Memory B cell (primary cell): ENCODE measurements at regions not wholly inside any gene's neighbourhood (a gene's known extent, or its start where the extent isn't known, plus 50 kb on each side); places are given as distances from the start of the nearest gene placed in this dataset.
"Not testable (repeated sequence)": the region's sequence is repeated elsewhere in the genome, so short reads cannot be mapped to it uniquely, and the experiment has no call there.

Experiments used
- ATAC-seq: fragments of 150-1000 bp; cut with Tn5 transposase; 2 replicates; pipeline ENCODE4 v1.10.0; 2021; ENCODE audit warnings: low read depth, mild to moderate bottlenecking, moderate library complexity
- DNase-seq, 2 donors: peaks; one replicate each; pipeline ENCODE4 v3.0.0; 2022; ENCODE audit warnings: low spot score in 2 of 2
- H3K27ac Mint-ChIP-seq: one replicate; pipeline ENCODE4 v1.8.0; 2022; ENCODE audit warnings: mild to moderate bottlenecking, moderate library complexity, mixed read lengths
- H3K27me3 Mint-ChIP-seq: one replicate; pipeline ENCODE4 v1.8.0; 2022; ENCODE audit warnings: mixed read lengths
- H3K36me3 Mint-ChIP-seq: one replicate; pipeline ENCODE4 v1.8.0; 2022; ENCODE audit warnings: mild to moderate bottlenecking, mixed read lengths
- H3K4me1 Mint-ChIP-seq: one replicate; pipeline ENCODE4 v1.8.0; 2022; ENCODE audit warnings: mixed read lengths
- H3K4me3 Mint-ChIP-seq: one replicate; pipeline ENCODE4 v1.8.0; 2022; ENCODE audit warnings: mild to moderate bottlenecking, moderate library complexity, mixed read lengths
- H3K9me3 Mint-ChIP-seq: one replicate; pipeline ENCODE4 v1.8.0; 2022; ENCODE audit warnings: mixed read lengths

DNA sequence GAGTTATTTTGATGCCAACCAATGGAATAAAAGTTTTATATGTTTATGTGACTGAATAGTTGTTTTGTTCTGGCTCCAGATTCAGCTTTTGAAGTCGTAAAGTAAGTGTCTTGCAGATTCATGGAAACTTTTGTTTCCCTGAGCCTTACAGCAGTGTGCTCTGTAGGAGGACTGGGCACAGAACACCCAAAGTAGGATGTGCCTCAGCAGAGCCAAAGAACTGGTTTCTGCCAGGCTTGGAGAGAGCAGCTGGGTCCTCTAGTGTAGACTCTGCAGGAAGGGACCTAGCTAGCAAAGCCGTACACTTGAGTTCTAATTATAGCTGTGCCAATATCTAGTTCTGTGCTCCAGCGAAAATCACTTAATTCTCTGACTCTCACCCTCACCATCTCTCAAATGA, 261.2 kb upstream of the DNAJC19 start:
- Mint-ChIP-seq H3K36me3 (no peaks in the 10 kb centered on the region), H3K27ac (no peak overlapping the region), H3K4me1 (no peaks in the 10 kb centered on the region), H3K4me3 (no peak overlapping the region), H3K27me3 (no peaks in the 10 kb centered on the region), H3K9me3 (no peaks in the 10 kb centered on the region)
- ATAC-seq (no peak), DNase-seq (no peak)

DNA sequence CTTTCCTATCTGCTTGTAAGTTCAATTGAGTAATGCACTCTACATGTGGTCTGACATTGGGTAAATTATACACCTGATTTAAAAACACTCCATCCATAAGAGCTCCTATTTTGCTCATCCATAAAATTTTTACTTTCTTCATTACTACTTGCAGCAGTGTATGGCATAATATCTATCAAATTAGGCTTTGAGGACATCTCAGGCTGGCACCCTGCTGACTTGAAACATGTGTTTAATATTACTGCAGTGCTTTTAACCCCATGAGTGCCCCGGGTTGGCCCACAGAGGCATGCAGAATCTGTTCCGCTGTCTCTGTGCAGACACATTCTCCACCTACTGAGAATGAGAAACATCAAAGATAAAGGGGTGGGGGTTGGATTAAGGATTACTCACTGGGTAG, 249.9 kb upstream of the DNAJC19 start:
- Mint-ChIP-seq H3K36me3 (no peaks in the 10 kb centered on the region), H3K4me3 (no peak overlapping the region), H3K9me3 (peaks cover 2% of the 10 kb centered on the region), H3K4me1 (no peaks in the 10 kb centered on the region), H3K27me3 (peaks cover 2% of the 10 kb centered on the region), H3K27ac (no peak overlapping the region)
- no peak for DNase-seq
- no peak for ATAC-seq

- Mint-ChIP-seq H3K9me3 (peaks cover 6% of the 10 kb centered on the region), H3K4me3 (no peak overlapping the region), H3K27me3 (peaks cover 1% of the 10 kb centered on the region), H3K36me3 (no peaks in the 10 kb centered on the region), H3K27ac (no peak overlapping the region), H3K4me1 (no peaks in the 10 kb centered on the region)
- DNase-seq, result no peak
- ATAC-seq, result no peak
Observed at GRCh38 chr3:181230258-181230657, 240.7 kb upstream of the DNAJC19 start.

- Mint-ChIP-seq H3K4me3 (no peak overlapping the region), H3K9me3 (no peaks in the 10 kb centered on the region), H3K27ac (no peak overlapping the region), H3K27me3 (peaks cover 6% of the 10 kb centered on the region), H3K36me3 (no peaks in the 10 kb centered on the region), H3K4me1 (no peaks in the 10 kb centered on the region)
- ATAC-seq (no peak), DNase-seq (no peak)
Observed at GRCh38 chr3:181213347-181213746, 223.8 kb upstream of the DNAJC19 start.

DNA sequence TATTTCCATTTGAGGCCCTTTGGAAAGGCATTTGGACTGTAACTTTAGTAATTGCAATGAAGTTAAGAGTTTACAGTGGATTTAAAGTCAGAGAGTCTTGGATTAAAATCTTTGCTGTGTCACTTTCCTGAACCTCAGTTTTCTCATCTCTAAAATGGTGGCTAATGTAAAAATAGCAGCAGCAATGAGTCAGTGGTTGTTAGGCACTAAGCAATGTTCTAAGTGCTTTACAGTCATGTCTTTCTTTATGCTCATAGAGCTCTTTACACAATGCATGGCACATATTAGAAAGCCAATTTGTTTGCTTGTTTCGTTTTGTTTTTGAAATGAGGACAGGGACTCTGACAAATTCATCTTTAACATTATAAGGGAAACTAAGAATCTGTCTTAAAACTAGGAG, 222.7 kb upstream of the DNAJC19 start:
- no peak for DNase-seq
- no peak for ATAC-seq
- Mint-ChIP-seq H3K9me3 (no peaks in the 10 kb centered on the region), H3K36me3 (no peaks in the 10 kb centered on the region), H3K27me3 (peaks cover 6% of the 10 kb centered on the region), H3K4me3 (no peak overlapping the region), H3K27ac (no peak overlapping the region), H3K4me1 (no peaks in the 10 kb centered on the region)

GRCh38 chr3:181210275-181210674, 220.7 kb upstream of the DNAJC19 start:
- Mint-ChIP-seq H3K27ac (no peak overlapping the region), H3K9me3 (no peaks in the 10 kb centered on the region), H3K4me1 (no peaks in the 10 kb centered on the region), H3K4me3 (no peak overlapping the region), H3K27me3 (peaks cover 3% of the 10 kb centered on the region), H3K36me3 (no peaks in the 10 kb centered on the region)
- ATAC-seq (no peak), DNase-seq (no peak)

DNA sequence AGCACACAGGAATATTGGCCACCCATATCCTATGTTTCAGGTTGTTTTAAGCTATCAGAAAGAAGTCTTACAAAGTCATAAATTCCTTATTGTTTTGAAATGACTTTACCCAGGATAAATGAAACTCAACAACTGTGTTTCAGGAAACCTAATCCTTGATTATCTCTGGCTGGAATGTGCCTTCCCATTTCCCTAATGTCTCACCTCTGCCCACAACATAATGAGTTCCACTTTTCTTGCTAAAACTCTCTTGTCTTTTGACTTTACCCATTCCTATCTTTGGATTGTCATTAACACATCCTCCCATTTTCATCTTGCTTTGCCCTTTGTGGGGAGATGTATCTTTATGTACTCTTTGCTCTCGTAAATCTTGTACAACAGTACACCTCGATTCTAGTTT, 200.0 kb upstream of the DNAJC19 start:
- ATAC-seq (no peak), DNase-seq (no peak)
- Mint-ChIP-seq H3K4me3 (no peak overlapping the region), H3K27me3 (peaks cover 4% of the 10 kb centered on the region), H3K27ac (no peak overlapping the region), H3K9me3 (peaks cover 4% of the 10 kb centered on the region), H3K4me1 (no peaks in the 10 kb centered on the region), H3K36me3 (no peaks in the 10 kb centered on the region)

DNA sequence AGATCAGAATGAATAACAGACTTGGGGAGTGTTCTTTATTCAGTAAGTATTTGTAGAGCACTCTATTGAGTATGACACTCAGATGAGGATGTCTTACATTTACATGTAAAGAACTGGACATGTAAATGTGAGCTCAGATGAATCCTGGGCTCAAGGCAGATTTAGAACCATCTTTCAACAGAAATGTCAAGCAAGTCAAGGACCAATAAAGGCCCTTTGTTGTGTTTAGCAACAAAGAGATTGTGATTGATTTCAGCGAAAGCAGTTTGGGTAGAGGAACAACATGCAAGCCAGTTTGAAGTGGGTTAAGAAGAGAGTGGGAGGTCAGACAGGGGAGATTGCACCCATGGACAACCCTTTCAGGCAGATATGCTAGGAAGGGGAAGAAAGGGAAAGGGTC, 194.2 kb upstream of the DNAJC19 start:
- Mint-ChIP-seq H3K27me3 (peaks cover 2% of the 10 kb centered on the region), H3K27ac (no peak overlapping the region), H3K9me3 (no peaks in the 10 kb centered on the region), H3K4me1 (no peaks in the 10 kb centered on the region), H3K4me3 (no peak overlapping the region), H3K36me3 (no peaks in the 10 kb centered on the region)
- DNase-seq (no peak), ATAC-seq (no peak)

DNA sequence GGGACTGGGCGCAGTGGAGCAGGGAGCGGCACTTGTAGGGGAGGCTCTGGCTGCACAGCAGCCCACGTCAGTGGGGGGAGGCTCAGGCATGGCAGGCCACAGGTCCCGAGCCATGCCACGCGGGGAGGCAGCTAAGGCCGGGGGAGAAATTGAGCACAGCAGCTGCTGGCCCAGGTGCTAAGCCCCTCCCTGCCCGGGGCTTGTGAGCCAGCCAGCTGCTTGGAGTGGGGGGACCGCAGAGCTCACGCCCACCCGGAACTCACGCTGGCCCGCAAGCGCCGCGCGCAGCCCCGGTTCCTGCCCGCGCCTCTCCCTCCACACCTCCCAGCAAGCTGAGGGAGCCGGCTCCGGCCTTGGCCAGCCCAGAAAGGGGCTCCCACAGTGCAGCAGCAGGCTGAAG, 193.5 kb upstream of the DNAJC19 start:
- H3K4me3 Mint-ChIP-seq, ATAC-seq, H3K36me3 Mint-ChIP-seq, H3K27me3 Mint-ChIP-seq, H3K4me1 Mint-ChIP-seq, H3K27ac Mint-ChIP-seq, H3K9me3 Mint-ChIP-seq, DNase-seq: not testable (repeated sequence)

- Mint-ChIP-seq H3K4me1 (peaks cover 3% of the 10 kb centered on the region), H3K27ac (no peak overlapping the region), H3K36me3 (no peaks in the 10 kb centered on the region), H3K4me3 (no peak overlapping the region), H3K9me3 (no peaks in the 10 kb centered on the region), H3K27me3 (peaks cover 2% of the 10 kb centered on the region)
- DNase-seq (no peak), ATAC-seq (no peak)
Observed at GRCh38 chr3:181178991-181179390, 189.5 kb upstream of the DNAJC19 start.

DNA sequence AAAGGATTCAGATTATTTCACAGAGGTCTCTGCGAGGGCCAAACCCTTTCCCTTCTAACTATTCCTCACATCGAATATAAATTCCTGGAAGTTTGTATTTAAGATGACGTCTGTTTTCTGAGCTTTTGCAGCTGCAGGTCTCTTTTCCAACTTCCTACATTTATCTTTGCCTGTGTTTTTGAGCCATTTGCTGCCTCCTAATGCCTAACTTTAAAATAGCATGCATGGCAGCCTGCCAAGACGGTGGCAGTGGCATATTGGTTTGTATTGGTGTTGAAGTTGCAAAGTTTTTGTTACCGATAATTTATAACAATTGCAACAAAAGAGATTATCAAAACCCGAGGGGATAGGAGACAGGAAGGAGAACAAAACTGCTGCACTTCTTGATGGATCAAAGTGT, 187.1 kb upstream of the DNAJC19 start:
- H3K36me3 Mint-ChIP-seq, result no peaks in the 10 kb centered on the region
- ATAC-seq, result no peak
- no peak overlapping the region for H3K4me3 Mint-ChIP-seq
- peaks cover 5% of the 10 kb centered on the region for H3K27me3 Mint-ChIP-seq
- H3K4me1 Mint-ChIP-seq, result peaks cover 3% of the 10 kb centered on the region
- no peak for DNase-seq
- H3K27ac Mint-ChIP-seq, result no peak overlapping the region
- H3K9me3 Mint-ChIP-seq, result no peaks in the 10 kb centered on the region

DNA sequence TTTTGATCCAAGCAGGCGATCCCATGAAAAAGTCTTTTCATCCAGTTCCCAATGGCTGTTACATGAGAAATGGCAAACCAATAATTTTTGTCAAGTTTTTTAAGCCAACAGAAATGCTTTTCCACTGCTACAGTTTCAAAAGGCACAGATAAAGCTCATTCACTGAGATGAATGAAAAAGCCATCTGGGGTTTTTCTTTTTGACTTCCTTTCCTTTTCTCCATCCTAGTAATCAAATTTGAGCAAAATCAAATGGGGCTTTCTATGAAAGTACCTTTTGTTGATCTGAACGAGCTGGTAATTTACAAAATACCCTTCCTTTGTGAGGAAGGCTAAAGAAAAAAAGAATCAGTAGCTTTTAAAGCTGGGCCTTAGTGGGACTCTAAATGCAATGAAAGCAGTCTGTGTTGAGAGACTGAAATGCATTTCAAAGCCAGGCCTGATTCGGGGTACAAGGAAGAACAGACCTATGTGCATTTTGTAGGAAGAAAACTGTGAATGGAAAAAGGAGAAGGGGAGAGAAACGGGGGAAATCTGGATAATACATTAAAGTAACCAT, 185.2 kb upstream of the DNAJC19 start:
- Mint-ChIP-seq H3K4me1 (peaks cover 3% of the 10 kb centered on the region), H3K36me3 (no peaks in the 10 kb centered on the region), H3K4me3 (no peak overlapping the region), H3K9me3 (no peaks in the 10 kb centered on the region), H3K27me3 (peaks cover 5% of the 10 kb centered on the region), H3K27ac (no peak overlapping the region)
- DNase-seq (no peak), ATAC-seq (no peak)

DNA sequence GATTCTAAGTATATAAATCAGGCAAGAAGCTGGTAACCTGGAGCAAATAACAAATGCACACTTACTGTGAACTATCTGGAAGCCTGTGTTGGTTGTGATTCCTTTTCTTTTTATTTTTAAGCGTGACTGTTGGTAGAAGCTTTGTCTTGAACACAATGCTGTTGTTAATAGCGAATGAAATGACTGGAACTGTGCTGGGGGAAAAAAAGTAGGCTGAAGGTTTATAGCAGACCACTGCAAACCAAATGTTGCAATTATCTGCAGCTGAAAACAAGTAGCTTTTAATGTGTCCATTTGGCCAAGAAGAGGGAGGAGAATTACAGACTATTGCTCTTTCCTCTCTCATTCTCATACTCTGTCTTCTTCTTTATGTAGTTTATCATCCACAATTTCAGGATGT, 184.5 kb upstream of the DNAJC19 start:
- peaks cover 3% of the 10 kb centered on the region for H3K4me1 Mint-ChIP-seq

GRCh38 chr3:181173227-181173626, 183.7 kb upstream of the DNAJC19 start:
- DNase-seq, result no peak
- no peak for ATAC-seq
- no peaks in the 10 kb centered on the region for H3K9me3 Mint-ChIP-seq
- H3K36me3 Mint-ChIP-seq, result no peaks in the 10 kb centered on the region
- H3K27me3 Mint-ChIP-seq, result peaks cover 3% of the 10 kb centered on the region
- H3K27ac Mint-ChIP-seq, result no peak overlapping the region
- no peak overlapping the region for H3K4me3 Mint-ChIP-seq
- peaks cover 3% of the 10 kb centered on the region for H3K4me1 Mint-ChIP-seq

More for the DNA sequence above, 184.5 kb upstream of the DNAJC19 start:
- no peak overlapping the region for H3K27ac Mint-ChIP-seq
- H3K4me3 Mint-ChIP-seq, result no peak overlapping the region
- H3K27me3 Mint-ChIP-seq, result peaks cover 4% of the 10 kb centered on the region
- no peaks in the 10 kb centered on the region for H3K9me3 Mint-ChIP-seq
- no peaks in the 10 kb centered on the region for H3K36me3 Mint-ChIP-seq
- no peak for ATAC-seq
- DNase-seq, result no peak

- Mint-ChIP-seq H3K4me3 (no peak overlapping the region), H3K9me3 (no peaks in the 10 kb centered on the region), H3K4me1 (no peaks in the 10 kb centered on the region), H3K36me3 (peaks cover 2% of the 10 kb centered on the region), H3K27ac (no peak overlapping the region), H3K27me3 (peaks cover 8% of the 10 kb centered on the region)
- ATAC-seq, result no peak
- DNase-seq, result no peak
Observed at GRCh38 chr3:181134873-181135272, 145.3 kb upstream of the DNAJC19 start.
